ENCODE measurements at regions not wholly inside any gene's neighbourhood (a gene's known extent, or its start where the extent isn't known, plus 50 kb on each side); places are given as distances from the start of the nearest gene placed in this dataset.

- TF ChIP-seq POLR2A (IDR thresholded peaks at IDR 0.05; ENCODE audit: low read depth, low read length), result no peak
- no peak for TF ChIP-seq POLR2AphosphoS5 (IDR thresholded peaks at IDR 0.05; ENCODE audit: low read depth, low read length)
These were observed 166.7 kb downstream of the ADGRL4 start for GRCh38 chr1:78839704-78840277.
